ENCODE measurements at regions not wholly inside any gene's neighbourhood (a gene's known extent, or its start where the extent isn't known, plus 50 kb on each side); places are given as distances from the start of the nearest gene placed in this dataset.

- DNase-seq (ENCODE audit: low spot score) = no peak
- no peak for TF ChIP-seq CTCF (IDR thresholded peaks at IDR 0.05; ENCODE audit: extremely low read depth, missing control alignments)
Measured at GRCh38 chr10:131766096-131766495, 134.7 kb upstream of the PPP2R2D start.

GRCh38 chr10:131767716-131768115 is 133.1 kb upstream of the PPP2R2D start:
- TF ChIP-seq CTCF (IDR thresholded peaks at IDR 0.05; ENCODE audit: extremely low read depth, missing control alignments) = no peak
- no peak for DNase-seq (ENCODE audit: low spot score)

- no peak for DNase-seq (ENCODE audit: low spot score)
- TF ChIP-seq CTCF (IDR thresholded peaks at IDR 0.05; ENCODE audit: extremely low read depth, missing control alignments) = no peak
Measured at GRCh38 chr10:131769571-131770410, 131.0 kb upstream of the PPP2R2D start.

GRCh38 chr10:131770946-131771633 is 129.7 kb upstream of the PPP2R2D start:
- TF ChIP-seq CTCF (IDR thresholded peaks at IDR 0.05; ENCODE audit: extremely low read depth, missing control alignments) = no peak
- DNase-seq (ENCODE audit: low spot score) = no peak

- TF ChIP-seq CTCF (IDR thresholded peaks at IDR 0.05; ENCODE audit: extremely low read depth, missing control alignments) = no peak
- no peak for DNase-seq (ENCODE audit: low spot score)
Measured at GRCh38 chr10:131771634-131772358, 129.0 kb upstream of the PPP2R2D start.

- DNase-seq (ENCODE audit: low spot score) = no peak
Measured at GRCh38 chr10:131772441-131772840, 128.4 kb upstream of the PPP2R2D start.

More at GRCh38 chr10:131772441-131772840, 128.4 kb upstream of the PPP2R2D start:
- TF ChIP-seq CTCF (IDR thresholded peaks at IDR 0.05; ENCODE audit: extremely low read depth, missing control alignments) = no peak
